D341Med (cell line): ENCODE measurements at regions not wholly inside any gene's neighbourhood (a gene's known extent, or its start where the extent isn't known, plus 50 kb on each side); places are given as distances from the start of the nearest gene placed in this dataset.
"Not testable (repeated sequence)": the region's sequence is repeated elsewhere in the genome, so short reads cannot be mapped to it uniquely, and the experiment has no call there.

Source experiments
- DNase-seq: peaks from one replicate; pipeline ENCODE4 v3.0.0; 2012; ENCODE audit warnings: low spot score

GRCh38 chr2:49804111-49804510 lies 649.8 kb upstream of the FSHR start:
- no peak for DNase-seq

- DNase-seq: no peak
Measured at GRCh38 chr2:49801898-49802450, 647.7 kb upstream of the FSHR start.

- peak; percentile 31 for DNase-seq
Measured at GRCh38 chr2:49798570-49798969, 644.3 kb upstream of the FSHR start.

GRCh38 chr2:49796266-49796665 lies 642.0 kb upstream of the FSHR start:
- no peak for DNase-seq

- no peak for DNase-seq
Measured at GRCh38 chr2:49794396-49794795, 640.1 kb upstream of the FSHR start.

- no peak for DNase-seq
Measured at GRCh38 chr2:49788300-49788699, 634.0 kb upstream of the FSHR start.

- DNase-seq: no peak
Measured at GRCh38 chr2:49780949-49781348, 626.6 kb upstream of the FSHR start.

- no peak for DNase-seq
Measured at GRCh38 chr2:49772299-49772970, 618.1 kb upstream of the FSHR start.

GRCh38 chr2:49770919-49771318 lies 616.6 kb upstream of the FSHR start:
- peak; percentile 33 for DNase-seq

GRCh38 chr2:49767316-49767715 lies 613.0 kb upstream of the FSHR start:
- DNase-seq: no peak

GRCh38 chr2:49755777-49756176 lies 601.5 kb upstream of the FSHR start:
- DNase-seq: no peak

- no peak for DNase-seq
Measured at GRCh38 chr2:49754381-49754780, 600.1 kb upstream of the FSHR start.

- no peak for DNase-seq
Measured at GRCh38 chr2:49753344-49753985, 599.1 kb upstream of the FSHR start.

GRCh38 chr2:49737606-49738005 lies 583.3 kb upstream of the FSHR start:
- no peak for DNase-seq

- not testable (repeated sequence) for DNase-seq
Measured at GRCh38 chr2:49732924-49733323, 578.6 kb upstream of the FSHR start.

- no peak for DNase-seq
Measured at GRCh38 chr2:49719241-49719640, 564.9 kb upstream of the FSHR start.

GRCh38 chr2:49715597-49715996 lies 561.3 kb upstream of the FSHR start:
- no peak for DNase-seq

- no peak for DNase-seq
Measured at GRCh38 chr2:49714454-49714853, 560.1 kb upstream of the FSHR start.

GRCh38 chr2:49702740-49703139 lies 548.4 kb upstream of the FSHR start:
- DNase-seq: no peak

- DNase-seq: no peak
Measured at GRCh38 chr2:49693961-49694360, 539.6 kb upstream of the FSHR start.

GRCh38 chr2:49692022-49692421 lies 537.7 kb upstream of the FSHR start:
- DNase-seq: not testable (repeated sequence)

- no peak for DNase-seq
Measured at GRCh38 chr2:49687918-49688317, 533.6 kb upstream of the FSHR start.

GRCh38 chr2:49686897-49687442 lies 532.7 kb upstream of the FSHR start:
- DNase-seq: no peak
